HT-29 (cell line): ENCODE measurements at regions not wholly inside any gene's neighbourhood (a gene's known extent, or its start where the extent isn't known, plus 50 kb on each side); places are given as distances from the start of the nearest gene placed in this dataset.
"Not testable (repeated sequence)": the region's sequence is repeated elsewhere in the genome, so short reads cannot be mapped to it uniquely, and the experiment has no call there.

Experiments used
- DNase-seq: peaks from one replicate; pipeline ENCODE4 v3.0.0-alpha.2; 2015; ENCODE audit warnings: low spot score

DNA sequence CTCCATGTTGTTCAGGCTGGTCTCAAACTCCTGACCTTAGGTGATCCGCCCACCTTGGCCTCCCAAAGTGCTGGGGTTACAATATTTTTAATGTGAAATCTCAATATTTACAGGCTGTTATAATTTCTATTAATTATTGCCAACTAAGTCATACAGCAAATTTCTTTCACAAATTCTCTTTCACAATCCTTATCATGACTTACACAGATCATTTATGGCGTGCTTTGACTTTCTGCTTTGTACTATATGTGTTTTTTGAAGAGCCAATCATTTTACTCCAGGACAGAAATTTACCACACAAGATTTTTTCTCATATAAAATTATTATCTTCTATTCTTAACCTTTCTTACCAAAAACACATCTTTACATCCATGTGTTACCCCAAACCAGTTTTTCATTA is 1729.9 kb downstream of the NCAM2 start:
- no peak for DNase-seq

DNA sequence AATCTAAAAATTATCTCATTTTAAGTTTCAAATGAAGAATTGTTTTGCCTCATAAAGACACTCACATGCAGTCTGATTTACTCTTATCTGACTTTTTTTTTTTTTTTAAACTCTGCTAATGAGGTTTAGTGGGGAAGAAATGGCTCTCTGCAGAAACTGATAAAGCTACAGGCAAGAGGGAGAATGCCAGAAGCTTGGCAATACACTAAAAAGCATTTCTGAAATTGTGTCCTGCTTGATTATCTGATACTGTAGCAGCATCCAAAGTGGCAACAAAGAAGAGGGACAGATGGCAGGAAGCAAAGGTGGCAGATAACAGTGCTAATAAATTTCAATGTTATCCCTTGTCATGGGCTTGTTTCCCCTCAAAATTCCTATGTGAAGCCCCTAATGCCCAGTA is 1744.9 kb downstream of the NCAM2 start:
- DNase-seq = no peak

DNA sequence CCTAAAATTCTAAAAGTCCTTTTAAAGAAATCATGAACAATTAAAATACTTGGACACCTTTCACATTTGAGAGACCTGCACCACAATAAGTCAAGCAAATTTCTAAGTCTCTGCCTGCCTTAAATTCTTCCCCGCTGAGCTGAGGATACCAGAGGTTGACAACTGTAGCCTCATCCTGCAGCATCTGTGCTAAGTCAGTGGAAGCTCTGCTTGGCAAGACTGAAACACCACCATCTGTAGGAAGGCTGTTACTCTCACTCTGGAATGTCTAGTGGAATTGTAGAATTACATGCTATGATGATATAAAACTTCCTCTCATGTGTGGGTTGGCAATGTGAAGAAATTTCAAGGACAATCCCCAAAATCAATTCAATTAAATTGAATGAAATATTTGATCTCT is 1756.5 kb downstream of the NCAM2 start:
- DNase-seq = no peak

DNA sequence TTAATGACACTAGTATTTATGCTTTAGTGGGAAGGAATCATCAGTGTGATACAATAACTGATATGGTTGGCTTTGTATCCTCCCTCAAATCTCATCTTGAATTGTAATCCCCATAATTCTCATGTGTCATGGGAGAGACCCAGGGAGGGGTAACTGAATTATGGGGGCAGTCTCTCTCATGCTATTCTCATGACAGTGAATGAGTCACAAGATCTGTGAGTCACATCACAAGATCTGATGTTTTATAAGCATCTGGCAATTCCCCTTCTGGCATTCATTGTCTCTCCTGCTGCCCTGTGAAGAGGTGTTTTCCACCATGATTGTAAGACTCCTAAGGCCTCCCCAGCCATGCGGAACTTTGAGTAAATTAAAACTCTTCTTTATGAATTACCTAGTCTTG is 1760.3 kb downstream of the NCAM2 start:
- no peak for DNase-seq

DNA sequence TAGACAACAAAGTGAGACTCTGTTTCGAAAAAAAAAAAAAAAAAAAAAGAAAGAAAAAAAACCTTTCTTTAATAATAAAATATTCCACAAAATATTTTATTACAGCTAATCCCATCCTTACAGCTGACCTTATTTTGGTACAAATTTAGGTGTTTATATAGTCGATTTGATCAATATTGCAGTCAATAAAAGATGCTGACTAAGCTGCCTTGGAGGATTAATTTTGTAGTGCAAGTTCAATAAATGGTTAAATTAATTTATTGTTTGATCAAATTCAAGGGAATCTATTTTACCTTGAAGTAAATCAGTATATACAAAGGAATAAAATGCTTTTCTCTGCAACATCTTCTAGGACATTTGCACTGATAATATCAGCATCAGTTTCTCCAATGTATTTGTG is 1764.3 kb downstream of the NCAM2 start:
- DNase-seq = no peak

DNA sequence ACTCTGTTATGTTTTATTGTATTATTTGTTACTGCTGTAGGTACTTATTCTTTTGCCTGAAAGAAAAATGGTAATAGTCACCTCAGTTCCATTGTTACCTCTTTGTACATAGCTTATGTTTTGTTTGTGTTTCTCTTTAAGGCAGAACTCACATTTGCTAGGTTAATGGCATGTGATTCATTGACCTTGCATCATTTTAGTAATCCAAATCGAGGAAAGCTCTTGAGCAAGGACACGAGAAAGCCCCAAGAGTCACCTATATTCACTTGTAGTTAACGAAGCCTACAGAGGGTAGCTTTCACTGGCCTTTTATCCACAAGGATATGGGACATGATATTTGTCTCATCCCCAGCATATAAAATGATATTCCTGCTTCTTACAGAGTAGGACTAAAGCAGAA is 1765.2 kb downstream of the NCAM2 start:
- DNase-seq = no peak

DNA sequence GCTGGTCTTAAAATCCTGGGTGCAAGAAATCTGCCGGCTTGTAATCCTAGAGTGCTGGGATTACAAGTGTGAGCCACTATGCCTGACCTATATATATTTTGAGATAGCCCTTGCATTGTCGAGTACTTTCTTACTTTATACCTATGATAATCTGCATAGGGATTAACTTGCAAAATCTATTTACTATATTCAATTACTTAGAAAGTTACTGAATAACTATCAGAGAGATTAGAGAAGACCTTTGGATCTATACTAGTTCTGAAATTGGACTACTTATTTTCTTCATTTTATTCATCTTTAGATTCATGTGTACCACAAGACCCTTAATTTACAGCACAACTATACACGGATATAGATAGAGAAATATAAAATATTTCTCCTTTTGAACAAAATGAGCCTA is 1766.0 kb downstream of the NCAM2 start:
- no peak for DNase-seq

DNA sequence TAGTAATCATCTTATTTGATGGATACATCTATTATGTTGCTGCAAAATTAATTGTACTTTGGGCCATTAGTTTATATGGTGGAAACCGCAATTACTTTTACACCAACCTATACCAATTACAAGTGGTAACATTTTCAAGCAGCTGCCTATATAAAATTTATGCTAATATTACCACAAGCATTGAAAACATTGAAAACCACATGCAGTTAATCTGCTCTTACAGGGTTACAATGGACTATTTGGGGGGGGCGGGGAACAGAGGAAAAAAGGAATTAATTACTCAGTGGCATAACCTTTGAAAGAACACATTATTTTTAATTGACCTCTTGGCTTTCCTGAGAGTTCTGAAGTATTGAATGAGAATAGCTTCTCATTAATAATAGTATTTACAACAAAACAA is 1793.2 kb downstream of the NCAM2 start:
- no peak for DNase-seq

DNA sequence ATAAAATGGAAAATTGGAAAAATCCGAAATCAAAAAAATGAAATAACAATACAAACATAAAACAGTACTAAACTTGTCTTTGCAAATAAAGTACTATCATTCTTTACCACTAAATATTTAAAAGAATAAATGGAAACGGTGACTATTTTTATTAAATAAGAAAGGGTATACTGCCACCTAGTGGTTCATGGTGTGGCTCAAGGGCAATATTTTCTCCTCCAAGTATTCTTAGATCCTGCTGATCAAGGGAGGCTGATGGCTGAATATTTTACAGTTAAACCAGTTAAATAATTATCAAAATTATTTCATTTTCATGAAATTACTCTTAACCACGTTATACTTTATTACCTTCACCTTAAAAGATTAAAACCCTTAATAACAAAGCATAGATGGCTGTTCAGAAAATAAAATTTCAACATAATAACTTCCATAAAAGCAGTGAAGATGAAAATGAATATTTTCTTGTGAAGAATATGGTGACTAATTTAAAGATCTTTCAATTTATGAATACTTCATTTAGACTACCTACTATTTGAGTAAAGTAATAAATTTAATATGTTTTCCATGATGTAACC is 1793.9 kb downstream of the NCAM2 start:
- DNase-seq = peak; percentile 62

DNA sequence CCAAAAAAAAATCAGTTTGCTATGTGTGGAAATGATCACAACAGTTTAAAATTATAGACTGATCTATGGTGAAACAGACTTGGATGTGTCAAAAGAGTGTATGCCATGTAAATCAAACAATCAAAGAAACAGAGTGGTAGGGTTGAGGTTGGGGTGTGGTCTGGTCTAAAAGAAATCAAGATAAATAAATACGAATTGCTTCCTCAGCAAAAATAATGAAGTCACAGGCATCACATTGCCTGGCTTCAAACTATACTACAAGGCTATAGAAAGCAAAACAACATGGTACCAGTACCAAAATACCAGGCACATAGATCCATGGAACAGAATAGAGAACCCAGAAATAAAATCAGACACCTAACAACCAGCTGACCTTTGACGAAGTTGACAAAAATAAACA is 1796.9 kb downstream of the NCAM2 start:
- DNase-seq = no peak

DNA sequence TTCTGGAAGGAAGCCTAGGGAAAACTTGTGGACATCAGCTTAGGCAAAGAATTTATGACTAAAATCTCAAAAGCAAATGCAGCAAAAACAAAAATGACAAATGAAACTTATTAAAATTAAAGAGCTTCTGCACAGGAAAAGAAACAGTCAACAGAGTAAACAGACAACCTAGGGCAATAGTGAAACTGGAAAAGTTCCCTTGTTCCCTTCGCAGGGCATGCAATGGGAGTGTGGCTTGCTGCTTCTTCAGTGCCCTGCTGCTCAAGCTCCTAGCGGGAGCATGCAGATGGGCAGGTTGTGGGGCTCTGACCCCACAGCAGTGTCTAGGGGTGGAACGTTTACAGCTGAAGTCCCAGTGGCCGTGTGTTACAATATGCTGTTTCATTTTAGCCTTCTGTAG is 1797.4 kb downstream of the NCAM2 start:
- DNase-seq = no peak

DNA sequence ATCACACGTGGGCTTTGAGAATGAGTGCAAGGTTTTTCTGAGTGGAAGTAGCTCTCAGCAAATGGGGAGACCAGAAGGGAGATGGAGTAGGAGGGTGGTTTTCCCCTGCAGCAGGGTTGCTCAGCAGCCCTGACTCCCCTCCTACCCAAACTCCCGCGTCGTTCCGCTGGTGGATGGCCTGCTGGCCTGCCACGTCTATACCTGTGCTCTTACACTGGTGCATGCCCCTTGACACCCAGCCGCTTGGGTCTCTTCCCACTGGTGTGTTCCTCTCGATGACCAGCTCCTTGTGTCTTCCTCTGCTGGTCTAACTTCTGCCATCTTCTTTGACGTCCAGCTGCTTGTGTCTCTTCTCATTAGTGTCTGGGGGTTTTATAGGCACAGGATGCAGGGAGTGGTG is 1797.9 kb downstream of the NCAM2 start:
- DNase-seq = no peak

DNA sequence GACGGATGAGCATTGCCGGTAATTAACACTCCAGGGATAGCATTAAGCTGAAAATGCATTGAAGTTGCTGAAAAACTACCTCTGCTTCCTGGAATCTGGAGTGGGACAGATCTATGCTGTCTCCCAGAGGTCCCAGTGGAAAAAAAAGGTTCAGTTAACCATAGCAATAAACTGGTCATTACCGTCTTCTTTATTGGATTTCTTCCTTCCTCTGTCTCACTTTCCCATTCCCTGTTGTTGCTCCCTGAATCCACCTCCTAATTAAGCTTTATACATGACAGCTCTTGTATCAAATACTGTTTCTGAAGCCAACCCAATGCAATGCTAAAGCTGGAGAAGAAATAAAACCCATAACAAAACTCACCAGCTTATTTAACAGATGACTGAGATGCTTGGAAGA is 1805.9 kb downstream of the NCAM2 start:
- DNase-seq = no peak

DNA sequence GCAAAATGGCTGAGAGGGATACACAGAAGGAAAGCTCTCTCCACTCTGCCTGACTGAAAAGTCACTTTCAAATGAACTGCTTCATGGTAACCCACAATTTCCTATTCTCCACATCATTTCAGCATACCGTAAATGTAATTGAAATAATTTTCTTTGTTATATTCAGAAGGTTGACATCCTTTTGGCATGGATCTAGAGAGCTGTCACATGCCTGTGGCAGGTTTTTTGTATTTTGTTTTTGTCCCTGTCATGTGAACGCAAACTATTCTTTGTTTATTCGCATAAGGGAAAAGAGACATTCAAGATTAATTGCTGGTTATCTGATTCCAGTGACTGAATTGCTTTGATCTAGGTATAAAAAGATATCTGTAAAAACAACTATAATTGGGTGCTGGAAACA is 1808.1 kb downstream of the NCAM2 start:
- DNase-seq = no peak

DNA sequence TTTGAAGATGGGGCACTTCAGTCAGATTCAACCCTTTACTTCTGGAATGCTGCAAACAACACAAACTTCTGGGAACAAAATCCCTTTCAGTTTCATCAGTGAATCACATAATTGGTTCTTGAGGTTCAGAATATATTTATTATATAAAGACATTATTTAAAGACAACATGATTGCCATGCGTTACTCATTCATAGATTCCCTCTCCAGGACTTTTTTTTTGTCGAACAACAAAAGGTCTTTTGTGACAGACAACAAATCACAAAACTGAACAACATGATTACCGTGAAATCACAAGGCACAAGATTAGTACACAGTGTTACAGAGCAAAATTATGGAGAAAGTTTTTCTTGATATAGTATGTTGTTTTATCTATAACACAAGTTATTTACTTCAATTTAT is 1815.0 kb downstream of the NCAM2 start:
- no peak for DNase-seq

DNA sequence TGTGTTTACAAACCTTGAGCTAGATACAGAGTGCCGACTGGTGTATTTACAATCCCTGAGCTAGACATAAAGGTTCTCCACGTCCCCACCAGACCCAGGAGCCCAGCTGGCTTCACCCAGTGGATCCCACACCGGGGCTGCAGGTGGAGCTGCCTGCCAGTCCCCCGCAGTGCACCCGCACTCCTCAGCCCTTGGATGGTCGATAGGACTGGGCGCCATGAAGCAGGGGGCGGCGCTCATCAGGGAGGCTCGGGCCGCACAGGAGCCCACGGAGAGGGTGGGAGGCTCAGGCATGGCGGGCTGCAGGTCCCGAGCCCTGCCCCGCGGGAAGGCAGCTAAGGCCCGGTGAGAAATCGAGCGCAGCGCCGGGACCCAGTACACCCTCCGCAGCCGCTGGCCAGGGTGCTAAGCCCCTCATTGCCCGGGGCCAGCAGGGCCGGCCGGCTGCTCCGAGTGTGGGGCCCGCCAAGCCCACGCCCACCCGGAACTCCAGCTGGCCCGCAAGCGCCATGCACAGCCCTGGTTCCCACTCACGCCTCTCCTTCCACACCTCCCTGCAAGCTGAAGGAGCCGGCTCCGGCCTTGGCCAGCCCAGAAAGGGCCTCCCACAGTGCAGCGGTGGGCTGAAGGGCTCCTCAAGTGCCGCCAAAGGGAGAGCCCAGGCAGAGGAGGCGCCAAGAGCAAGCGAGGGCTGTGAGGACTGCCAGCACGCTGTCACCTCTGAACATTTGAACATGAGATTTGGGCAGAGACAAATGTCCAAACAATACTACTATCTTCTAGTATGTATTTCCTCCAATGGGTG is 1820.7 kb downstream of the NCAM2 start:
- not testable (repeated sequence) for DNase-seq

DNA sequence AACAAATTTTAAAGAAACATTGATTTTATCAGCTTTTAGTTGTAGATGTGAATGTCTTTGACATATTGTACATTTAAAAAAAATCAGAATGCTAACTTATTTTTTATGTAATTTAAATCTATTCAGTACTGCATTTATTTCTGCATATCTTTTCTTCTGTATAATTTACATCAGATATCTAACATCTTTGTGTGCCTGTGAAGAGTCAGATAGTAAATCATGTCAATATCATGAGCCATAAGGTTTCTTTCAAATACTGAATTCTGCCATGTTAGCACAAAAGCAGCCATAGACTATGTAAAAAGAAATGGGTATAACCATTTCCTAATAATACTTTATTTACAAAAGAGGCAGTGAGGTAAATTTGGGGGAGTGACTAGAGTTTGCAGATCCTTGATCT is 1829.2 kb downstream of the NCAM2 start:
- no peak for DNase-seq

DNA sequence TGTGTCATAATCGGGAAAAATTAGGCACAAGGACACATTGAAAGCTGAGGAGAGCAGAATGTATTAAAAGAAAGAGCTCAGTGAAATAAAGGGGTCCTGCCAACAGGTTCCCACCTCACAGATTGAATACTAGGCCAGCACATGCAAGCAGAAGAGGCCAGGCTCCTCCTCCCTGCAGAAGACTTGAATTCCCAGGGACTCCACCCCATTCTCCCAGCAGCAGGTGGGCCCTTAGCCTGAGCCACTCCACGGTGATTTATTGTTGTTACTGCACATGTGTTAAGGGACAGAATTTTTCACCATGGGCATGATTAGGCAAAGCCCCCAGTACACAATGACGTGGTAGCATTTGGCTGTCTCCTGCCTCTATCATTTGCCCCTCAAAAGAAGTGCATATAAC is 1844.7 kb downstream of the NCAM2 start:
- DNase-seq = no peak

DNA sequence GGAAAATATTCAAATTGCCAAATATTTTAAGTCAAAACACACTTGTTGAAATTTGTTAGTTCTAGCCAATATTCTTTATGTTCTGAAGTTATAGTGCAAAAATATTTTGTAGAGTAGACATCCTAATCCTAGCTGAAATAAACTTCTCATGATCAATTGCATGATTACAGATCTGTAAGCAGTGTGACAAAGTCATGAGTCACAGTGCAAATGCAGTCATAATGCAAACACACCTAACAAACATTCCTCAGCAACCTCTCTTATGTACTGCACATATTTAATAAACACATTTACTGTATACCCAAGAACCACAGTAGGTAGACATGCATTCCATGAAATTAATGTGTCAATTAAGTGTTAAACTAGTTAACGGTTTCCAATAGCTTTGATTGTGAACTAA is 1857.4 kb downstream of the NCAM2 start:
- DNase-seq = no peak

DNA sequence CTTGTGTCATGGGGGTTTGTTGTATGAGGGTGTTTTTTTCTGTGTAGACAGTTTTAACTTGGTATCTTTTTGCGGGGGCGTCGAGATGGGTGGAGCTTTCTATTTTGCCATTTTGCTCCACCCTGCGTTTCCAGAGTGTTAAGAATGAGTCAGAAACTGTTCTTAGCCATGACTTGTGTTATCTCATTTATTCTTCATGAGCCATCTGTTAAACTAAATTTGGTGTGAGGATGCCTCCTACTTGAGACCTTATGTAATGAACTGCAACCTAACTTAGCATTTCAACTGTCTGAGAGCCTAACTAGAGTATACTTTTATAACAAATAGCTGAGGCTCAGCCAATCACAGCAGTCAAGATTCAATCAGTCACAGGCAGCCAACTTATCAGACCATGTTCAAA is 1873.5 kb downstream of the NCAM2 start:
- DNase-seq = no peak

DNA sequence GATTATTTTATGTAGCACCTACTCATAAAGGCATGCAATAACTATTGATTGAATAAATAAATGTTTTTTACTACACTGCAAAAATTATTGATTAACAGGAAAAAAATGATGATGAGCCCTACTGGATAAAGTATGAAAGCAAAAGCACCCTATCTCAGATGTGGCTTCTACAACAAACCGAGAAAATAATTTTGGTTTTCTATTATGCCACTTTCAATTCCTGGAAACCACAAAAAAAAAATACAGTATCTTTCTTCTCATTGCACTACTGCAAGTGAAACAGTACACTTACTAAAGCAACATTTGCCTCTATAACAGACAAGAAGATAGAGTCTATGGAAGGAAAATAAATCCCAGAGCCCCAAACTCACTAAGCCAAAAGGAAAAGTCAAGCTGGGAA is 1882.4 kb downstream of the NCAM2 start:
- DNase-seq = no peak

DNA sequence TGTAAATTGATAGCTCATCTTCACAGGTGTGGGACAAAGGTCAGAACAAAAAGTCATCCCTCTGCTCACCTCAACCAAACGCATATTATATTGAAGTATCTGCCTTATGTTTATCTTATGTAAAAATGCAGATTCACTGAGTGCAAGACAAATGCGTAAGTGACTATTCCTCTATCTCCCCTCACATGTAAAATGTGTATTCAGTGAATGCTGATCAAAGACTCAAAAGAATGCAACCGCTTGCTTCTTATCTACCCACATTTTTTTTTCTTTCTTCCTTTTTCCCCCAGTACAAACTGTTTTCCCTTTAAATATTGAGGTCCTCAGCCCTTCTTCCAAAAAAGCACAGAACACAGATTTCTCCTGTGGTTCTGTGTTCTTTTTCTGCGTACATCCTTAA is 1882.9 kb downstream of the NCAM2 start:
- DNase-seq = no peak

DNA sequence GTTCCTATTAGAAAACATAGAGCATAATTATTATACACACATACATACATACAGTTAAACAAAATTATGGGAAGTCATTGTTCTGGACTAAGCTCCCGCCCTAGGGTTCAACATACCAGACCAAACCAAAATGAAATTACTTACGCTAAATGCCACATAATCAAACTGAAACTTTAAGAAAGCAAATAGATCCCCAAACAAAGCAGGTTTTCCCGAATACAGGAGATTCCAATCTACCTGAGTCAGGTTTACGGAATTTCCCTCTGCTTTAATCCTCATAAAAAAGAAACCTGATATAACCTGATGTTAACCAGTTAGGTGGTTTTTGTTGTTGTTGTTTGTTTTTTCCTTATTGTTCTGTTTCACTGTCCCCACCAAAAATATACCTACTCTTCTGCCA is 1886.9 kb downstream of the NCAM2 start:
- no peak for DNase-seq

DNA sequence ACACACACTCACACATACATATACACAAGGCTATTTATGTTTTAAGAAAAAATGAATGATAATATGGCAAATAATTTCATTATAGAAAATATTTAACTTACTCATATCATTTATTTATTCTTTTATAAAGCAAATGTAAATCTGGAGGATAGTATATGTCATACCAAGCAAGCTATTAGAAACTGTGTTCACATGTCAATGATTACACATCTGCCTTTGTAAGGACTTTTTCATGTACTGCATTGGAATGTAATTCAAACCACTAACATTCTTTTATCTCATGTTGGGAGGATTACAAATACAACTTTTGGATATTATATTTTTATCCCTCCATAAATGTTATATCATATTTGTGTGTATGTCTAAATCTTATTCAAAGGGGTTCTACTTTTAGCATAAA is 1887.4 kb downstream of the NCAM2 start:
- no peak for DNase-seq
